ENCODE measurements at regions not wholly inside any gene's neighbourhood (a gene's known extent, or its start where the extent isn't known, plus 50 kb on each side); places are given as distances from the start of the nearest gene placed in this dataset.
A peak's percentile ranks its signal among the peaks of the same experiment; 100 is the strongest.
"Not testable (repeated sequence)": the region's sequence is repeated elsewhere in the genome, so short reads cannot be mapped to it uniquely, and the experiment has no call there.

DNA sequence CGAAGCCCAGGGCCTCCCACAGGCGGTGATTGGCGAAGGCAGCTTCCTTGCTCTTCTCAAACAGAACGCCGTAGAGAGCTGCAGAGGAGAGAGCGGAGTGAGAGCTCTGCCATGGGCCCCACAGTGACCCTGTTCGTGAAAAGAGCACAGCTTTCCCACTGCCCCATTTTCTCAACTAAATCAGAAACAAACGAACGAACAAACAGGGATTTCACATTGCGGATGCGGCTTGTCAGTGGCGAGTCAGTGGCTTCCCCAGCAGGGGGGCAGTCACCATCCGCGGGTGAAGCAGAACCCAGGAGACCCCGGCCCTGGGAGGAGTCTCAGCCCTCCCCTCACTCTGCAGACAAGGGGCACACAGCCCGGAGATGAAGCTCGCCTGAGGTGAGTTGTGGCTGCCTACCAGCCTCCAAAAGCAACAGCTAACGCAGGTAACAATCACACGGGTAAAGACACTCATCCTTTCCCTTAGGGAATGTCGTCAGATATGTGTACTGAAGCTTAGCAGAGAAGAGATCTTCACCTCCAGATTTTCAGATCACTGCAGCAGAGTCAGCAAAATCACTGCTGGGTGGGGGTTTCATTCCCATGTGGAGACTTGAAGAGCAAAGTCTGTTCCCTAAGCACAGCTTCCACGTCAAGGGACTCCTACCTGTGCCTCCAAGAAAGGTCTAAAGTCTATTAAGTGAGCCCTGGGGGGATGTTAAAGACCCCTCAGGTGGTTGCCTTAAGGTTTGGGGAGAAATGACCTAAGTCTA is 51.2 kb upstream of the GPR31 start:
- Mint-ChIP-seq H3K4me3 (no peak overlapping the region), H3K36me3 (no peaks in the 10 kb centered on the region), H3K9me3 (no peaks in the 10 kb centered on the region), H3K4me1 (no peaks in the 10 kb centered on the region), H3K27me3 (peaks cover 23 to 25% of the 10 kb centered on the region in 2 donors), H3K27ac (no peak overlapping the region)
- ATAC-seq (replicated peaks): no peak
- DNase-seq: no peak

GRCh38 chr6:167209577-167209975 is 51.8 kb upstream of the GPR31 start:
- no peak overlapping the region for H3K4me3 Mint-ChIP-seq
- no peak for DNase-seq
- H3K27ac Mint-ChIP-seq: no peak overlapping the region
- H3K4me1 Mint-ChIP-seq: no peaks in the 10 kb centered on the region
- H3K27me3 Mint-ChIP-seq: peaks cover 23 to 25% of the 10 kb centered on the region in 2 donors
- H3K36me3 Mint-ChIP-seq: no peaks in the 10 kb centered on the region
- no peak for ATAC-seq (replicated peaks)
- no peaks in the 10 kb centered on the region for H3K9me3 Mint-ChIP-seq

DNA sequence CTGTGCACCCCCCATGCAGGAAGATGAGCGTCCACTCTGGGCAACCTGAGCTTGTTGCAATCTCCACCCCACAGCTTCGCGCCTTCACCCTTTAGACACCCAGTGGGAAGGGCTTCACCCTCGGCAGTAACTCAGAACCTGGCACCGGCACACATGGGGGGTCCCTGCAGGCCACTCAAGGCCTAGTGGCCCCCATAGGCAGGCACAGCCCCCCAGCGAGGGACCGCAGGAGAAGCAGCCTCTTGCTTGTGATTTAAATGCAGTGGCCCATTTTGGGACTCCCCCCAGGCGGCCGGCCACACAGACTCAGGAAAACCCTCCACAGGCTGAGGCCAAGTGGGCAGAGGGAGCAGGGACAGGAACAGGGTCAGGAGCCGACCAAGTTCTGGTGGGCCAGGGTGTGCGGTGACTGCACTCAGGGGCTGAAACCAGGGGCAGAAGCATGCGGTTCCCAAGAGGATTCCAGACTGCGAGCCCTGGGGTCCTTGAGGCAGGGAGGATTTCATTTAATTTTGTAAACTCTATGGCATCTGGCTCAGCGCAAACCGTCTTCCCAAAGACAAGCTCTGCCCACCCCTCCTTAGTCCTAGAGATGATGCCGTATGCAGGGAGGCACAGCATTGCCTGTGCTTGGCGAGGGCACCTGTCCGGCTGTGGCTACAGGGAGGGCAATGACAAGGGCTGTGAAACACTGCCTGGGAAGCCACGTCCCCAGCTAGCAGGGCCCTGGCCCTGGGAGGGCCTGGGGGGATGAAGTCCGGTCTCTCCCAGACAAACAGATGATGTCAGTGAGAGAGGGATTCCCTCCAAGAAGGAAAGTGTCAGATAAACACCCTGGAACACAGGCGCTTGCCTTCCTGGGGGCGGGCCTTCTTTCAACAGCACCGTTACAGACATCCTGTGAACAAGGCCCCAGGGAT is 52.9 kb upstream of the GPR31 start:
- H3K27ac Mint-ChIP-seq: no peak overlapping the region
- ATAC-seq (replicated peaks) (no peak), DNase-seq (no peak)
- H3K9me3 Mint-ChIP-seq: no peaks in the 10 kb centered on the region
- no peak overlapping the region for H3K4me3 Mint-ChIP-seq
- peaks cover 23 to 25% of the 10 kb centered on the region in 2 donors for H3K27me3 Mint-ChIP-seq
- H3K36me3 Mint-ChIP-seq: no peaks in the 10 kb centered on the region
- H3K4me1 Mint-ChIP-seq: no peaks in the 10 kb centered on the region

DNA sequence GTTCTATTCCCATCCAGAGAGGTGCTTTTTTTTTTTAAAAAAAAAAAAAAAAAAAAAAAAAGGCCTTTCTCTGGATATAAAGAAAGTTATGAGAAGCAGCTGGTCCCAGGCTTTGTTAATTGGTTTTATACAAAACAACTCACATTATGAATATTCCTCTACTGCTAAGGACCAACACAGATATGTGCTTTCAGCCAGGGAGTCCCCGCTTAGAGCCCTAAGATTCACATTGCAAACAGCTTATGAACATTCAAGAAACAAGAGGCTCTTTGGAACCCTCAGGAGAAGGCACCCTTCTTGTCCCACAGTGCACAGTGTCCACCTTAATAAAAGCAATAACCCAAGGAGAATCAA is 53.5 kb upstream of the GPR31 start:
- ATAC-seq (replicated peaks) (no peak), DNase-seq (no peak)
- Mint-ChIP-seq H3K27me3 (peaks cover 22 to 23% of the 10 kb centered on the region in 2 donors), H3K36me3 (no peaks in the 10 kb centered on the region), H3K4me3 (no peak overlapping the region), H3K9me3 (no peaks in the 10 kb centered on the region), H3K27ac (no peak overlapping the region), H3K4me1 (no peaks in the 10 kb centered on the region)

DNA sequence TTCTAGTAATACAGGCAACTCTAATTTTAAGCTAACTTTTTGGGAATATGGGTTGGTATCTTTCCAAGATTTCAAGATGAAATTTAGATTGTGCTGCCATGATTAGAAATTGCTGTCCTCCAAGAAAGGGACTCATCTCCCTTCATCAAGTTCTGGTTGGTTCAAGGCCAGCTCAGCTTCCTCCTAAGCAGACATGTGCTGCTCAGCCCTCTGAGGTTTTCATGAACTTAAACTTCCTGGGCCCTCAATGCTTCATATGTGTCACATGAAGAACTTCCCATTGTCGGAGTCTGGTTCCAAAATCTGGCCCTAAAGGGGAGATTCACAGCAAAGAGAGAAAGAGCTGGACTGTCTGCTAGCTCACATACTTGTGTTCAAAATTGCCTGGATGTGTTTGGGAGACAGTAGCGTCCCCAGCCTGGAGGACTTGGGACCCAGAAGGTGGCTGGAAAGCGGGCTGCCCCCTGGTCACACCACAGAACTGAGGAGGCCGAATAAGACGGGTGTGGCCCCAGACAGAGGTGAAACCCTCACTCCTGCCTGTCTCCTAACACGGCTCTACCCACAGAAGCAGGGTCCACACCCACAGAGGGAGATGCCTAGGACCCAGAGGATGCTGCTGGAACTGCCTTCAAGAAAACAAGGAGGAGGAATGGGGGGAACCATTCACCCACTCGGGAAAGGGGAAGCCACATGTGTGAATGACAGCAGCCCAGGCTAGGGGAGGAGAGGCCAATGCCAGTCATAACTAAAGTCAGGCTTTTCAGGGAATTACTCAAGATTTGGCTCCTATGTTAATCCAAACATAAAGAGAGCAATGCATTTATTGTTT is 54.3 kb upstream of the GPR31 start:
- no peaks in the 10 kb centered on the region for H3K4me1 Mint-ChIP-seq
- no peak overlapping the region for H3K27ac Mint-ChIP-seq
- H3K9me3 Mint-ChIP-seq: no peaks in the 10 kb centered on the region
- DNase-seq (no peak), ATAC-seq (replicated peaks) (peak; percentile 19 to 24)
- peaks cover 16 to 17% of the 10 kb centered on the region in 2 donors for H3K27me3 Mint-ChIP-seq
- no peak overlapping the region for H3K4me3 Mint-ChIP-seq
- H3K36me3 Mint-ChIP-seq: no peaks in the 10 kb centered on the region

- Mint-ChIP-seq H3K27me3 (peaks cover 15% of the 10 kb centered on the region in 2 donors), H3K4me3 (no peak overlapping the region), H3K36me3 (no peaks in the 10 kb centered on the region), H3K4me1 (no peaks in the 10 kb centered on the region), H3K27ac (no peak overlapping the region), H3K9me3 (no peaks in the 10 kb centered on the region)
- DNase-seq (no peak), ATAC-seq (replicated peaks) (peak; percentile 56 to 78)
These were observed 54.9 kb upstream of the GPR31 start for GRCh38 chr6:167212713-167213005.

DNA sequence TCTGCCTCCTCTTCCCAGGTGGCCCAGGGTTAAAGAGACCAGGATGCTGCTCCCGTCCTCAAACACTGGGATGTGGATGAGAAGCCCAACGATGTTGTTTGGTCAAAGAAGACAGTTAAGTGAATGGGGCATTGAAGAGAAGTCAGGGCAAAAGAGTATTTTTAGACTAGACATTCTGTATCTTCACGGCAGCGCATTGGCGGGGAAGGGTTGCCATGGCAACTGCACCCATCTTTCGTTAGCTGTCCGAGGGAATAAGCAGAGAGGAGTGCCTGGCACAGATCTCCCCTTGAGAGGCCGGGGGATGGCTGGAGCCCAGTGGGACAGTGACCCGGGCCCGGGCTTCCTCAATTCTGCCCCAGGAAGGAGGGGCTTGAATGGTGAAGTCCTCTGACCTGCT is 56.4 kb upstream of the GPR31 start:
- no peak for ATAC-seq (replicated peaks)
- H3K36me3 Mint-ChIP-seq: no peaks in the 10 kb centered on the region
- no peak overlapping the region for H3K4me3 Mint-ChIP-seq
- no peaks in the 10 kb centered on the region for H3K4me1 Mint-ChIP-seq
- H3K27ac Mint-ChIP-seq: no peak overlapping the region
- no peaks in the 10 kb centered on the region for H3K9me3 Mint-ChIP-seq
- no peak for DNase-seq
- H3K27me3 Mint-ChIP-seq: peaks cover 10 to 18% of the 10 kb centered on the region in 2 donors

DNA sequence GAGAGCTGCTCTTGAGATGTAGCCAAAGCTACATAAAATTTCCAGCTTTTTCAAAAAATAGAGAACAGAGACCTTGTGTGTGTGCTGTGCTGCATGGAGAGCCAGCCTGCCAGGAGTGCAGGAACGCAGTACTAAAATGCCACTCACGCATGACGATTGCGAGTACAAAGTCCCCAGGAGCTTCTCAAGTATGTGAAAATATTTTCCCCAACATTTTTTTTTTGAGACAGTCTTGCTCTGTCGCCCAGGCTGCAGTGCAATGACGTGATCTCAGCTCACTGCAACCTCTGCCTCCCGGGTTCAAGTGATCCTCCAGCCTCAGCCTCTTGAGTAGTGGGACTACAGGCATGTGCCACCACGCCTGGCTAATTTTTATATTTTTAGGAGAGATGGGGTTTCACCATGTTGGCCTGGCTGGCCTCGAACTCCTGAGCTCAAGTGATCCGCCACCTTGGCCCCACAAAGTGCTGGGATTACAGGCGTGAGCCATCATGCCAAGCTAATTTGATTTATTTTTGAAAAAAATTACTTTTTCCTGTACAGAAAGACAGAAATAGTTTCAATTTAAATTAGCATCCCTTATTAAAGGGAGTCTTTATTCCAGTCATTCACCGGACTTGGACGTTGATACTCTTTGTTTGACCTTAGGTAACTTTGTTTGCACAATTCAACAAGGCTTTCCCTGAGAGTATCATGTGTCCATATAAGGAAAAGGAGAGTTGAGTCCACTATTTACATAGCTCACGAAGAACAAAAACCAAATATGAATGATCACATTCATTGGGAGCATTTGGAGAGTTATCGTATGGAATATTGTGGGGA is 57.9 kb upstream of the GPR31 start:
- DNase-seq; H3K9me3 Mint-ChIP-seq; ATAC-seq (replicated peaks); H3K27ac Mint-ChIP-seq; H3K36me3 Mint-ChIP-seq; H3K4me3 Mint-ChIP-seq; H3K4me1 Mint-ChIP-seq: not testable (repeated sequence)
- peaks cover 7 to 17% of the 10 kb centered on the region in 2 donors for H3K27me3 Mint-ChIP-seq

GRCh38 chr6:167216390-167217050 is 58.7 kb upstream of the GPR31 start:
- H3K4me3 Mint-ChIP-seq; ATAC-seq (replicated peaks); H3K4me1 Mint-ChIP-seq; H3K36me3 Mint-ChIP-seq; H3K9me3 Mint-ChIP-seq; H3K27ac Mint-ChIP-seq; DNase-seq: not testable (repeated sequence)
- peaks cover 7 to 17% of the 10 kb centered on the region in 2 donors for H3K27me3 Mint-ChIP-seq

- H3K27me3 Mint-ChIP-seq: peaks cover 7 to 20% of the 10 kb centered on the region in 2 donors
- not testable (repeated sequence) for H3K36me3 Mint-ChIP-seq; ATAC-seq (replicated peaks); H3K4me1 Mint-ChIP-seq; DNase-seq; H3K9me3 Mint-ChIP-seq; H3K4me3 Mint-ChIP-seq; H3K27ac Mint-ChIP-seq
These were observed 59.3 kb upstream of the GPR31 start for GRCh38 chr6:167217073-167217472.

DNA sequence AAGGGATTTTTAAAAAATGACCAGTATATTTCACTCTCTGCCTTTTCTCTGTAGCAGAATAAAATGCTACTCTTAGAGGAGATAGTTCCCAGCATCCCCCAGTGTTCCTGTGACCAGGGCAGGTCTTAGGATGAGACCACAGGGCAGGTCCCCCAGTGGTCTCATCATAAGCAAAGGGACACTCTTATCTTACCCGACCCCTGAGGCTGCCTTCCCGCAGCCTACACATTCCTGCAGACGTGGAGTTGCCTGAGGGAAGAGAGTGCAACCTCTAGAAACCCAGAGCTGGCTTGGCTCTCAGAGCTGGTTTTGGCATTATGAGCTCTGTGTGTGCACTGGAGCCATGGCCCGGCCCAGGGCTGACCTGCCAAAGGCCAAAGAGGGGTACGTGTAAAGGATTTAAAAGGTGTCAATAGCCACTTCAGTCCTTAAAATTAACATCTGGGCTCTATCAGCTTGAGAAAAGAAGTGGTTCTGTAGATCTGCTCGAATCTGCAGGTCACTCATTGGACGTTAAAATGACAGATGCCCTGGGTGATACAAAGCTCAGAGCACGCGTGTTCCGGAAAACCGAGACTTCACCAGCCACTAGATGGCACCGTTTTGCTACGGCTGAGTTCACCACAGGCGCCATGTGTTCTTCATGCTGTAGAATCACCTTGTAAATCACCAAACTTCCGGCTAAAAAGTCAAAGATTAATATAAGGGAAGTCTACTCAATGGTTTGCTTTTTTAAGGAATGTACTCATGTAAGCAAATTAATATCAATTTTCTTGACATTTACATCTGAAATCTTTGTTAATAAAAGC is 60.4 kb upstream of the GPR31 start:
- H3K4me1 Mint-ChIP-seq, DNase-seq, H3K27ac Mint-ChIP-seq, H3K4me3 Mint-ChIP-seq, H3K9me3 Mint-ChIP-seq, H3K36me3 Mint-ChIP-seq: not testable (repeated sequence)
- H3K27me3 Mint-ChIP-seq: peaks cover 7 to 15% of the 10 kb centered on the region in 2 donors
- ATAC-seq (replicated peaks): peak; percentile 84 to 89

DNA sequence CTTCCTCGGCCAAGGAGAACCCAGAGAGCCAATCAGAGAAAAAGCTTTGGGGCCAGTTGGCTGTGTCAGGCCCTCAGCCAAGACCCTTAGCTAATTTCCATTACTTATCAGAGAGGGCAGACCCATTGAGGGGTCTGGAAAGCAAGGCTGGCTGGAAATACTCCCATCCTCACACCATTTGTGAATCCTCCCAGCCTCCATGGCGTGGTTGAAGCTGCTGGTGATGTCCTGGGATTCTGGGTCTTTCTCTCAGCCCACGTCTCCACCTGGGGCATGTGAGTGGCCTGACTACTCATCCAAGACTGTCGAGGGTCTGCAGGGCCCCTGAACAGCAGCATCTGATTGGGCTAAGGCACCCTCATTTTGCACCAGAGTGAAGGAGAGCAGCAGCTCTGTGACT is 61.3 kb upstream of the GPR31 start:
- not testable (repeated sequence) for H3K4me1 Mint-ChIP-seq; H3K9me3 Mint-ChIP-seq; DNase-seq; H3K27ac Mint-ChIP-seq; ATAC-seq (replicated peaks); H3K36me3 Mint-ChIP-seq; H3K4me3 Mint-ChIP-seq
- H3K27me3 Mint-ChIP-seq: peaks cover 9 to 14% of the 10 kb centered on the region in 2 donors
